Gastroesophageal sphincter (tissue), 3 donors: ENCODE measurements at regions not wholly inside any gene's neighbourhood (a gene's known extent, or its start where the extent isn't known, plus 50 kb on each side); places are given as distances from the start of the nearest gene placed in this dataset.

Experiments
- CTCF ChIP-seq, 4 experiments: fragments of 200-600 bp in 2 of 4; fragments of 450-650 bp in 2 of 4; sonication (generic) in 1 of 4; IDR thresholded peaks; one replicate each; pipeline ENCODE4 v1.5.1; 2017 to 2019; ENCODE audit warnings: antibody characterized with exemption in 4 of 4, mild to moderate bottlenecking in 2 of 4, moderate library complexity in 2 of 4
- EP300 ChIP-seq: sonication (generic); formaldehyde crosslinking; IDR thresholded peaks from one replicate; pipeline ENCODE4 v1.6.1; 2017; ENCODE audit warnings: antibody characterized with exemption, mild to moderate bottlenecking

- no peak for TF ChIP-seq EP300
- TF ChIP-seq CTCF (IDR thresholded peaks at IDR 0.05), result no peak
Observed at GRCh38 chr3:168427835-168428475, 332.2 kb upstream of the GOLIM4 start.
